Peyer's patch (tissue), 4 donors: ENCODE measurements at regions not wholly inside any gene's neighbourhood (a gene's known extent, or its start where the extent isn't known, plus 50 kb on each side); places are given as distances from the start of the nearest gene placed in this dataset.

Experiments
- POLR2A ChIP-seq, 2 donors: fragments of 450-650 bp; IDR thresholded peaks; one replicate each; pipeline ENCODE4 v1.5.1; 2017; ENCODE audit warnings: antibody characterized with exemption in 2 of 2, mild to moderate bottlenecking in 2 of 2, moderate library complexity in 2 of 2
- TF ChIP-seq, protein P1 (sequence below), 6 experiments: fragments of 450-650 bp in 4 of 6; fragments of 200-600 bp in 2 of 6; sonication (generic) in 1 of 6; IDR thresholded peaks; one replicate each; pipeline ENCODE4 v1.5.1; 2017 to 2019; ENCODE audit warnings: antibody characterized with exemption in 6 of 6, mild to moderate bottlenecking in 3 of 6, moderate library complexity in 1 of 6

DNA sequence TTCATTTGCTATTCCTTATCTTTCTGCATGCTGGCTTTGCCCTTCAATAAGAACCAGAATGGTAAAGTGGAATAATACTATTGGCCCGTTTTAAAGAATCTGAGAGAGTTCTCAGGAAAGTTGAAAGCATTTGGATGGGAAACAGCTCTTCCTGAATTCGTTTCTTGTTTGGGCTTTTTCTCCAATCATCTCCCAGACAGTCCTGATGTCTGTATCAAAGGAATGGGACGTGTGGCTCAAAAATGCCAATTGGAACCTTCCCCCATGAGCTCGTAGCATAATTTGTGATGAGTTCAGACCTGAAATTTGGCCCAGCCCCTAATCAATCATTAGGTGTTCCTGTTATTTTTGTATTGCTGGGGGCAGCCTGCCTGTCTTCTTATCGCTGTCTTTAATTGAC, 75.8 kb upstream of the BACH2 start:
- TF ChIP-seq, protein P1, sequence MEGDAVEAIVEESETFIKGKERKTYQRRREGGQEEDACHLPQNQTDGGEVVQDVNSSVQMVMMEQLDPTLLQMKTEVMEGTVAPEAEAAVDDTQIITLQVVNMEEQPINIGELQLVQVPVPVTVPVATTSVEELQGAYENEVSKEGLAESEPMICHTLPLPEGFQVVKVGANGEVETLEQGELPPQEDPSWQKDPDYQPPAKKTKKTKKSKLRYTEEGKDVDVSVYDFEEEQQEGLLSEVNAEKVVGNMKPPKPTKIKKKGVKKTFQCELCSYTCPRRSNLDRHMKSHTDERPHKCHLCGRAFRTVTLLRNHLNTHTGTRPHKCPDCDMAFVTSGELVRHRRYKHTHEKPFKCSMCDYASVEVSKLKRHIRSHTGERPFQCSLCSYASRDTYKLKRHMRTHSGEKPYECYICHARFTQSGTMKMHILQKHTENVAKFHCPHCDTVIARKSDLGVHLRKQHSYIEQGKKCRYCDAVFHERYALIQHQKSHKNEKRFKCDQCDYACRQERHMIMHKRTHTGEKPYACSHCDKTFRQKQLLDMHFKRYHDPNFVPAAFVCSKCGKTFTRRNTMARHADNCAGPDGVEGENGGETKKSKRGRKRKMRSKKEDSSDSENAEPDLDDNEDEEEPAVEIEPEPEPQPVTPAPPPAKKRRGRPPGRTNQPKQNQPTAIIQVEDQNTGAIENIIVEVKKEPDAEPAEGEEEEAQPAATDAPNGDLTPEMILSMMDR (IDR thresholded peaks at IDR 0.05), result no peak
- TF ChIP-seq POLR2A (IDR thresholded peaks at IDR 0.05), result no peak
